Parathyroid adenoma (tissue), 2 donors: ENCODE measurements at regions not wholly inside any gene's neighbourhood (a gene's known extent, or its start where the extent isn't known, plus 50 kb on each side); places are given as distances from the start of the nearest gene placed in this dataset.

ENCODE experiments used
- H2AFZ ChIP-seq: fragments of 300-600 bp; sonication (generic); one replicate; pipeline ENCODE4 v1.7.0; 2017; ENCODE audit warnings: antibody characterized with exemption, mild to moderate bottlenecking
- H3K27ac ChIP-seq: fragments of 300-600 bp; sonication (generic); one replicate; pipeline ENCODE4 v1.7.0; 2017
- H3K27me3 ChIP-seq: fragments of 300-600 bp; sonication (generic); one replicate; pipeline ENCODE4 v1.7.0; 2017; ENCODE audit warnings: low read length; ENCODE audit not compliant: control insufficient read depth, insufficient read depth
- H3K36me3 ChIP-seq: fragments of 300-600 bp; sonication (generic); one replicate; pipeline ENCODE4 v1.7.0; 2017; ENCODE audit warnings: low read length; ENCODE audit not compliant: control insufficient read depth, insufficient read depth
- H3K4me1 ChIP-seq: fragments of 300-600 bp; sonication (generic); one replicate; pipeline ENCODE4 v1.7.0; 2017; ENCODE audit warnings: control low read depth
- H3K4me2 ChIP-seq: fragments of 300-600 bp; sonication (generic); one replicate; pipeline ENCODE4 v1.7.0; 2017; ENCODE audit warnings: low read length
- H3K4me3 ChIP-seq: fragments of 300-600 bp; sonication (generic); one replicate; pipeline ENCODE4 v1.7.0; 2017; ENCODE audit warnings: low read depth, low read length
- H3K79me2 ChIP-seq: fragments of 300-600 bp; sonication (generic); one replicate; pipeline ENCODE4 v1.7.0; 2017; ENCODE audit warnings: control low read depth
- H3K9ac ChIP-seq: fragments of 300-600 bp; sonication (generic); one replicate; pipeline ENCODE4 v1.7.0; 2017; ENCODE audit warnings: mild to moderate bottlenecking
- H3K9me3 ChIP-seq: fragments of 300-600 bp; sonication (generic); one replicate; pipeline ENCODE4 v1.7.0; 2017; ENCODE audit warnings: low read length; ENCODE audit not compliant: control insufficient read depth
- CTCF ChIP-seq: fragments of 300-600 bp; sonication (generic); IDR thresholded peaks from one replicate; pipeline ENCODE4 v1.7.0; 2017; ENCODE audit warnings: antibody characterized with exemption, mild to moderate bottlenecking
- donor health status: primary hyperparathyroidism.

DNA sequence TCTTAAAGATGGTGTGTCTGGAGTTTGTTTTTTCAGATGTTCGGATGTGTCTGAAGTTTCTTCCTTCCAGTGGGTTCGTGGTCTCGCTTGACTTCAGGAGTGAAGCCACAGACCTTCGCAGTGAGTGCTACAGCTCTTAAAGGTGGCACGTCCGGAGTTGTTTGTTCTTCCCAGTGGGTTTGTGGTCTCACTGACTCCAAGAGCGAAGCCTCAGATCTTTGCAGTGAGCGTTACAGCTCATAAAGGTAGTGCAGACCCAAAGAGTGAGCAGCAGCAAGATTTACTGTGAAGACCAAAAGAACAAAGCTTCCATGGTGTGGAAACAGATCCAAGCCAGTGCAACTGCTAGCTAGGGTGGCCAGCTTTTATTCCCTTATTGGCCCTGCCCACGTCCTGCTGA lies 1430.4 kb upstream of the B3GALT2 start:
- H3K27me3 ChIP-seq, result no peaks in the 10 kb centered on the region
- no peak overlapping the region for H3K9ac ChIP-seq
- no peak overlapping the region for H2AFZ ChIP-seq
- H3K36me3 ChIP-seq, result no peaks in the 10 kb centered on the region
- H3K9me3 ChIP-seq, result no peaks in the 10 kb centered on the region
- H3K79me2 ChIP-seq, result no peaks in the 10 kb centered on the region
- H3K4me2 ChIP-seq, result no peak overlapping the region
- H3K4me1 ChIP-seq, result no peaks in the 10 kb centered on the region
- no peak overlapping the region for H3K4me3 ChIP-seq
- no peak overlapping the region for H3K27ac ChIP-seq
- no peak for TF ChIP-seq CTCF

GRCh38 chr1:194602184-194602583 lies 1415.8 kb upstream of the B3GALT2 start:
- Histone ChIP-seq H3K36me3 (no peaks in the 10 kb centered on the region), H3K79me2 (no peaks in the 10 kb centered on the region), H3K27me3 (no peaks in the 10 kb centered on the region), H3K27ac (no peak overlapping the region), H2AFZ (no peak overlapping the region), H3K9me3 (no peaks in the 10 kb centered on the region), H3K4me3 (no peak overlapping the region), H3K4me1 (no peaks in the 10 kb centered on the region), H3K4me2 (no peak overlapping the region), H3K9ac (no peak overlapping the region)
- TF ChIP-seq CTCF, result no peak

GRCh38 chr1:194600716-194601115 lies 1414.3 kb upstream of the B3GALT2 start:
- no peak for TF ChIP-seq CTCF
- Histone ChIP-seq H3K9me3 (no peaks in the 10 kb centered on the region), H3K36me3 (no peaks in the 10 kb centered on the region), H3K27ac (no peak overlapping the region), H3K79me2 (no peaks in the 10 kb centered on the region), H3K27me3 (no peaks in the 10 kb centered on the region), H3K4me2 (no peak overlapping the region), H3K4me3 (no peak overlapping the region), H3K9ac (no peak overlapping the region), H2AFZ (no peak overlapping the region), H3K4me1 (no peaks in the 10 kb centered on the region)

- no peak for TF ChIP-seq CTCF
- Histone ChIP-seq H3K4me3 (no peak overlapping the region), H3K27me3 (no peaks in the 10 kb centered on the region), H2AFZ (no peak overlapping the region), H3K27ac (no peak overlapping the region), H3K9me3 (no peaks in the 10 kb centered on the region), H3K9ac (no peak overlapping the region), H3K79me2 (no peaks in the 10 kb centered on the region), H3K36me3 (no peaks in the 10 kb centered on the region), H3K4me2 (no peak overlapping the region), H3K4me1 (no peaks in the 10 kb centered on the region)
These were observed 1411.7 kb upstream of the B3GALT2 start for GRCh38 chr1:194598098-194598497.

- Histone ChIP-seq H3K4me2 (no peak overlapping the region), H3K27me3 (no peaks in the 10 kb centered on the region), H3K9me3 (no peaks in the 10 kb centered on the region), H2AFZ (no peak overlapping the region), H3K9ac (no peak overlapping the region), H3K4me3 (no peak overlapping the region), H3K36me3 (no peaks in the 10 kb centered on the region), H3K4me1 (no peaks in the 10 kb centered on the region), H3K79me2 (no peaks in the 10 kb centered on the region), H3K27ac (no peak overlapping the region)
- TF ChIP-seq CTCF, result no peak
These were observed 1399.9 kb upstream of the B3GALT2 start for GRCh38 chr1:194586302-194586701.
